Astrocyte of the spinal cord (primary cell): ENCODE measurements at regions not wholly inside any gene's neighbourhood (a gene's known extent, or its start where the extent isn't known, plus 50 kb on each side); places are given as distances from the start of the nearest gene placed in this dataset.

Source experiments
- DNase-seq: peaks from one replicate; pipeline ENCODE4 v3.0.0; 2011; ENCODE audit warnings: low read depth, low spot score
- H3K4me3 ChIP-seq: 2 replicates; pipeline ENCODE4 v1.5.1; 2011; ENCODE audit warnings: low read depth, mild to moderate bottlenecking, low read length, moderate library complexity
- in situ Hi-C: cut with HindIII; loops from 2 replicates; pipeline ENCODE4 v1.10.0; 2017; ENCODE audit warnings: low sequenced_read_pairs
- TF ChIP-seq, protein P1 (sequence below): IDR thresholded peaks from 2 replicates; pipeline ENCODE4 v1.5.1; 2012; ENCODE audit warnings: low read depth, mild to moderate bottlenecking, low read length, inconsistent platforms

DNA sequence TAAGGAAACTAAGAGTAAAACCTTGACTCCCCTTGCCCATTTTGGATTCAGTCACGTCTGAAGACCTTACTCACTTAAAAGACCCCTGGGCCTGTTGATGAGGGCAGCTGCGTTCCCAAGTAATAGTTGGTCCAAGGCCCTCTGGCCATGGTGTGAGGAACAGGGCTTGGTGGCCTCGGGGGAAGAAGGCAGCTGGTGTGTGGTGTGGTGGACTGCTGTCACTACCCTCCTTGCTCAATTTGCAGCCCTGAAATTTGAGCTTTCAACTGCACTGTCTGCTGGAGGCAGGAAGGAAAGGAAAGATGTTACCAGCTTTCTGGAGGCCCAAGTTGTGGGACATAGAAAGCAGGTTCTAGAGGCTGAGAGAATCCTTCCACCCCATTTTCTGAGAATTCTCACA, 128.2 kb downstream of the SLC38A6 start:
- TF ChIP-seq, protein P1, sequence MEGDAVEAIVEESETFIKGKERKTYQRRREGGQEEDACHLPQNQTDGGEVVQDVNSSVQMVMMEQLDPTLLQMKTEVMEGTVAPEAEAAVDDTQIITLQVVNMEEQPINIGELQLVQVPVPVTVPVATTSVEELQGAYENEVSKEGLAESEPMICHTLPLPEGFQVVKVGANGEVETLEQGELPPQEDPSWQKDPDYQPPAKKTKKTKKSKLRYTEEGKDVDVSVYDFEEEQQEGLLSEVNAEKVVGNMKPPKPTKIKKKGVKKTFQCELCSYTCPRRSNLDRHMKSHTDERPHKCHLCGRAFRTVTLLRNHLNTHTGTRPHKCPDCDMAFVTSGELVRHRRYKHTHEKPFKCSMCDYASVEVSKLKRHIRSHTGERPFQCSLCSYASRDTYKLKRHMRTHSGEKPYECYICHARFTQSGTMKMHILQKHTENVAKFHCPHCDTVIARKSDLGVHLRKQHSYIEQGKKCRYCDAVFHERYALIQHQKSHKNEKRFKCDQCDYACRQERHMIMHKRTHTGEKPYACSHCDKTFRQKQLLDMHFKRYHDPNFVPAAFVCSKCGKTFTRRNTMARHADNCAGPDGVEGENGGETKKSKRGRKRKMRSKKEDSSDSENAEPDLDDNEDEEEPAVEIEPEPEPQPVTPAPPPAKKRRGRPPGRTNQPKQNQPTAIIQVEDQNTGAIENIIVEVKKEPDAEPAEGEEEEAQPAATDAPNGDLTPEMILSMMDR, result no peak
- no peak for DNase-seq
- in situ Hi-C loops, result no loop called here
- H3K4me3 ChIP-seq, result no peak overlapping the region

DNA sequence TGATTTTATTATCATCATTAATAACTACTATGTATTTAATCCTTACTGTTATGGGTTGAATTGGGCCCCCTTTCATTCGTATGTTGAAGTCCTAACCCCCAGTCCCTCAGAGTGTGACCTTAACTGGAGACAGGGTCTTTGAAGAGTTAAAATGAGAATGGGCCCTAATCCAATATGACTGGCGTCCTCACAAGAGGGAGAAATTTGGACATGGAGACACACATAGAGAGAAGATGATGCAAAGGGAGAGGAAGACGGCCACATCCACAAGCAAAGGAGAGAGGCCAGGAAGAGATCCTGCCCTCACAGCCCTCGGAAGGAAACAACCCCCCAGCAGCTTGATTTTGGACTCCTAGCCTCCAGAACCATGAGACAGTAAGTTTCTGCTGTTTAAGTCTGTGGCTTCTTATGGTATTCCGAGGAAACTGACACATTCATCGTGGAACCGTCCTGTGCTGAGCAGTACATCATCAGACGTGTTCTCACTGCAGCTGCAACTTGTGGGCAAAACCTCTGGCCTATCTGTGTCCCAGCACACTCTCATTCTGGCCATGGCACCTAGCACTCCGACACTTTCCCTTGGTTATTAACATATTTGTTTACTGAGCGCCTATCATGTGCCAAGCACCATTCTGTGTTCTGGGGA, 127.6 kb downstream of the SLC38A6 start:
- TF ChIP-seq, protein P1, result no peak
- DNase-seq, result no peak
- H3K4me3 ChIP-seq, result no peak overlapping the region
- in situ Hi-C loops, result no loop called here

DNA sequence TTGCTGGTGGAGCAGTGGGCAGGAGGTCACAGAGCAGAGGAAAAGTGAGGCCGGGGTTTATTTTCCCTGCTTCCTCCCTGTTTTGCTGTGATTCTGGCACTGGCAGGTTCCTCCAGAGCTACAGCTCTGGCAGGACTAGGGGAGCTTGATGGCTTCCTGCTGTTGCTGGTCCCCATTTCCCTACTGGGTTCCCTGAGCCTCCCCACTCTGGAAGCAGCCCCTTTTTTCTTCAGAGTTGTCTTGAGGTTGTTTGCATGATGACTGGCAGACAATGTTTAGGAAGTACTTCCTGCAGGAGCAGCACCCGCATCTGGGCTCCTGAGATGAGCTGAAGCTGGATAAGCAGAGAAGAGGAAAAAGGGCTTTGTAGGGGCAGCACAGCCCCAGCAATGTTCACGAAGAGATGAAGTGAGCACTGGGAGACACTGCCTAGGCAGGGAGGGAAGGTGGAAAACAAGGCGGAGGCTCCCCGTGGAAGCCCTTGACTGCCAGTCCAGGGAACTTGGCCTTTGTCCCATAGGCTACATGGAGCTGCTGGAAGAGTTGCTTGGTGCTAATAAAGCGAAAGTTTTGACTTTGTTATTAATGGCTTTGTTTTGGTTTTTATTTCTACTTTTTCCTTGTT, 126.9 kb downstream of the SLC38A6 start:
- TF ChIP-seq, protein P1, result no peak
- DNase-seq, result no peak
- no peak overlapping the region for H3K4me3 ChIP-seq
- in situ Hi-C loops, result no loop called here

DNA sequence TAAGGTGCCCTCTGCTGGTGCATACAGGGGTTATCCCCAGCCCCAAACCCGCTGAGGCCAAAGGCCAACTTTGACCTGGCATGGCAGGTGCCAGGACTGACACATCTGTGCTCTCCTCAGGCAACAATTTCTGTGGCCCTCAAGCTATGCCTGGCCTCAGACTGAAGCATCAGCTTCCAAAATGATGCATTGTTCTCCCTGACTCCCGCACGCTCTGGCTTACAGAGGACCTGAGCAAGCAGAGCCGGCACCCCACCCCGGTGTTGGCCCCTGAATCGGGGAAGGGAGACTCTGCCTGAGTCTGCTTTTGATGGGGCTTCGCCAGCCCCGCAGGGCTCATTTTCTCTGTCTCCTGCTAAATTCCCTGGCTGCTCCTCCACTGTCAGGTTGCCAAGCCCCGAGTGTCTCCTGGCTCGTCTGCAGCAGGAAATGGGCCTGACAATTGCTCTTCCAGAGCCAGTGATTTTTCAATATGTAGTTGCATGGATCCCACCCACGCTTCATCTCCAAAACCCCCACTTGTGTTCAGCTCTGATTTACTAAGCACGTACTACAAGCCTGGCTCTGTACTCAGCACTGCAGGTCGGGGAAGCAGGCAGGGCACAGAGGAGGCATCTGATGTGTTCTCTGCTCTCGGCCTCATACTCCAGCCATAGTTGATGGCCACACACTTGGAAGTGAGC, 126.1 kb downstream of the SLC38A6 start:
- DNase-seq, result no peak
- TF ChIP-seq, protein P1, result peak; percentile 31
- in situ Hi-C loops, result no loop called here
- no peak overlapping the region for H3K4me3 ChIP-seq

DNA sequence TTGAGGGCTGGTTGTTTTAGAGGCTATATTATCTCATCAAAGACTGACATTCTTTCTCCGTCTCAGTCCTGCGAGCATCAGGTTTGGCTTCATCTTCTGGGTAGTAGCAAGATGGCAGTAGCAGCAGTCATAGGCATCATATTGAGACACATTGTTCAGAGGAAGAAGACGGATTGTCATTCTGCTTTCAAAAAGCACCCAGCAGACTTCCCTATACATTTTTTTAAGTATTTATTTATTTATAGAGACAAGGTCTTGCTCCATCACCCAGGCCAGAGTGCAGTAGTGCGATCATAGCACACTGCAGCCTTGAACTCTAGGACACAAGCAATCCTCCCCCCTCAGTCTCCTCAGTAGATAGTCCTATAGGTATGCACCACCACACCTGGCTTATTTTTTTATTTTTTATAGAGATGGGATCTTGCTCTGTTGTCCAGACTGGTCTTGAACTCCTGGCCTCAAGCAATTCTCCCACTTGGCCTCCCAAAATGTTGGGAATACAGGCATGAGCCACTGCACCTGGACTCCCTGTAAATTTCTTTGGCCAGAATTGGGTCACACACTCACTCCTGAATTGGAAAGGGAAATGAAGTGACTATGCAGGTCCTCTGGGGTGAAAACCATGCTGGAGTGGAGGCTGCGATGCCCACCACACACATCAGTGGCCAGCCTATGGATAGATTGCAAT, 125.4 kb downstream of the SLC38A6 start:
- in situ Hi-C loops, result no loop called here
- no peak for DNase-seq
- H3K4me3 ChIP-seq, result no peak overlapping the region
- TF ChIP-seq, protein P1, result no peak

DNA sequence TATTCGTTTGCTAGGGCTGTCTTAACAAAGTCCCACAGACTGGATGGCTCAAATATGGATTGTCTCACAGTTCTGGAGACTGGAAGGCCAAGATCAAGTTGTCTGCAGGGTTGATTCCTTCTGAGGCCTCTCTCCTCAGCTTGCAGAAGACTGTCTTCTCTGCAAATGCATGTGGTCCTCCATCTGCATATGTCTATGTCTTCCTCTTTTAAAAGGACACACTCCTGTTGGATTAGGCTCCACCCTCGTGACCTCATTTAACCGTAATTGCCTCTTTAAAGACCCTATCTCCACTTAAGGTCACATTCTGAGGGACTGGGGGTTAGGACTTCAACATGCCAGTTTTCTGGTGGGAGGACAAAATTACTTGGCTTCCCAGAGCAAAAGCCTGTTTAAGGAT, 123.3 kb downstream of the SLC38A6 start:
- in situ Hi-C loops, result no loop called here
- TF ChIP-seq, protein P1, result no peak
- DNase-seq, result no peak
- H3K4me3 ChIP-seq, result no peak overlapping the region
